Colonic mucosa (tissue), 4 donors: ENCODE measurements at regions not wholly inside any gene's neighbourhood (a gene's known extent, or its start where the extent isn't known, plus 50 kb on each side); places are given as distances from the start of the nearest gene placed in this dataset.
"Not testable (repeated sequence)": the region's sequence is repeated elsewhere in the genome, so short reads cannot be mapped to it uniquely, and the experiment has no call there.

Experiments
- DNase-seq: peaks from one replicate; pipeline ENCODE4 v3.0.0-alpha.2; 2020
- H3K27ac ChIP-seq: fragments of 200-600 bp; one replicate; pipeline ENCODE4 v1.8.0; 2021
- H3K27me3 ChIP-seq: fragments of 200-600 bp; one replicate; pipeline ENCODE4 v1.8.0; 2021
- H3K36me3 ChIP-seq: fragments of 200-600 bp; one replicate; pipeline ENCODE4 v1.8.0; 2021
- H3K4me1 ChIP-seq: fragments of 200-600 bp; one replicate; pipeline ENCODE4 v1.8.0; 2021; ENCODE audit warnings: mild to moderate bottlenecking
- H3K4me3 ChIP-seq: fragments of 200-600 bp; one replicate; pipeline ENCODE4 v1.8.0; 2021
- H3K9ac ChIP-seq, 2 donors: one replicate each; pipeline ENCODE4 v1.7.0; 2013; ENCODE audit warnings: control low read depth in 2 of 2, low read depth in 2 of 2, low read length in 2 of 2
- H3K9me3 ChIP-seq: fragments of 200-600 bp; one replicate; pipeline ENCODE4 v1.8.0; 2021
- intact Hi-C: fragments of 100-400 bp; cut with DNase I; formaldehyde crosslinking; loops from one replicate; pipeline ENCODE4 v1.14.1; 2022
- TF ChIP-seq, protein P1 (sequence below): fragments of 200-600 bp; IDR thresholded peaks from one replicate; pipeline ENCODE4 v1.8.0; 2022; ENCODE audit warnings: antibody characterized with exemption, mild to moderate bottlenecking
- donor health status: healthy.
- donor health status: DM: no; HTN: no; CAD: no.
- donor health status: DM: no; HTN: no; CAD: no.

DNA sequence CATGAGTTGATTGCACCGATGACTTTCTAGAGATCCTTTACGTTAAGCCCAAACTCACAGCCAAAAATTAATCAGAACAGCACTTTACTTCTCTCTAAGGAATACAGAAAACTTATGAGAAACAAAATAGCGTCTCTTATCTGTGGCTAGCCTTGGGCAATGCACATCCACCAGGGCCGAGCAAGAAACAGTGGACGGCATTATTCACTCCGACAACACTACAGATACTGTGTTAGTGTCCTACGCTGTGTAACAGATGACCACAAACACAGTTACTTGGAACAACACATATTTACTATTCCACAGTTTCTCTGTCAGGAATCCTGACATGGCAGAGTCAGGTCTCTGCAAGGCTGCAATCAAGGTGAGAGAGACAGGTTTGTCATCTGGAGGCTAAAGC lies 598.3 kb upstream of the ADARB2 start:
- Histone ChIP-seq H3K36me3 (no peaks in the 10 kb centered on the region), H3K4me3 (no peak overlapping the region), H3K9ac (no peak overlapping the region), H3K27ac (no peak overlapping the region), H3K9me3 (no peaks in the 10 kb centered on the region), H3K27me3 (no peaks in the 10 kb centered on the region), H3K4me1 (no peaks in the 10 kb centered on the region)
- TF ChIP-seq, protein P1, sequence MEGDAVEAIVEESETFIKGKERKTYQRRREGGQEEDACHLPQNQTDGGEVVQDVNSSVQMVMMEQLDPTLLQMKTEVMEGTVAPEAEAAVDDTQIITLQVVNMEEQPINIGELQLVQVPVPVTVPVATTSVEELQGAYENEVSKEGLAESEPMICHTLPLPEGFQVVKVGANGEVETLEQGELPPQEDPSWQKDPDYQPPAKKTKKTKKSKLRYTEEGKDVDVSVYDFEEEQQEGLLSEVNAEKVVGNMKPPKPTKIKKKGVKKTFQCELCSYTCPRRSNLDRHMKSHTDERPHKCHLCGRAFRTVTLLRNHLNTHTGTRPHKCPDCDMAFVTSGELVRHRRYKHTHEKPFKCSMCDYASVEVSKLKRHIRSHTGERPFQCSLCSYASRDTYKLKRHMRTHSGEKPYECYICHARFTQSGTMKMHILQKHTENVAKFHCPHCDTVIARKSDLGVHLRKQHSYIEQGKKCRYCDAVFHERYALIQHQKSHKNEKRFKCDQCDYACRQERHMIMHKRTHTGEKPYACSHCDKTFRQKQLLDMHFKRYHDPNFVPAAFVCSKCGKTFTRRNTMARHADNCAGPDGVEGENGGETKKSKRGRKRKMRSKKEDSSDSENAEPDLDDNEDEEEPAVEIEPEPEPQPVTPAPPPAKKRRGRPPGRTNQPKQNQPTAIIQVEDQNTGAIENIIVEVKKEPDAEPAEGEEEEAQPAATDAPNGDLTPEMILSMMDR = no peak
- intact Hi-C loops = no loop called here
- DNase-seq = no peak

DNA sequence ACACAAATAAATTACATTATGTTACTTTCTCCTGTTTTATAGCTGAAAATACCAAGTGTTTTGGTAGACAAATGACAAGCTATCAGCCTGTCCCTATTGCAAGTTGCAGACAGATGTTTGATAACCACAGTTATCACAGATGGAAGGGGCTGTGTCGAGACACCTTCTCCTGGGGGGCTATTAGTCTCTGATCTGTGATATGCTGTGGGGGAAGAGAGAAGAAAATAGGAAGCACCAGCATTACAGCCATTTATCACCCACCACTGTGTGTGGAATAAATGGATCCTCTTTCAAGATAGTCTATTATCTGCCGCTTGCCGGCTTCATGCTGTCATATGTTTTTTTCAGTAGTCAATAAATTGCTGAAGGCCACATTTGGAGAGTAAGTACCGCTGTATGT lies 597.2 kb upstream of the ADARB2 start:
- H3K27ac ChIP-seq = no peak overlapping the region
- no peak for DNase-seq
- no peaks in the 10 kb centered on the region for H3K9me3 ChIP-seq
- no peaks in the 10 kb centered on the region for H3K36me3 ChIP-seq
- no peak overlapping the region for H3K9ac ChIP-seq
- H3K27me3 ChIP-seq = no peaks in the 10 kb centered on the region
- H3K4me3 ChIP-seq = no peak overlapping the region
- intact Hi-C loops = no loop called here
- TF ChIP-seq, protein P1 = no peak
- H3K4me1 ChIP-seq = no peaks in the 10 kb centered on the region

- no peak overlapping the region for H3K9ac ChIP-seq
- H3K4me3 ChIP-seq = no peak overlapping the region
- H3K27ac ChIP-seq = no peak overlapping the region
- H3K27me3 ChIP-seq = no peaks in the 10 kb centered on the region
- no peaks in the 10 kb centered on the region for H3K9me3 ChIP-seq
- H3K36me3 ChIP-seq = no peaks in the 10 kb centered on the region
- no peaks in the 10 kb centered on the region for H3K4me1 ChIP-seq
- intact Hi-C loops = no loop called here
- TF ChIP-seq, protein P1 = no peak
- DNase-seq = no peak
Observed at GRCh38 chr10:2329082-2329481, 591.8 kb upstream of the ADARB2 start.

DNA sequence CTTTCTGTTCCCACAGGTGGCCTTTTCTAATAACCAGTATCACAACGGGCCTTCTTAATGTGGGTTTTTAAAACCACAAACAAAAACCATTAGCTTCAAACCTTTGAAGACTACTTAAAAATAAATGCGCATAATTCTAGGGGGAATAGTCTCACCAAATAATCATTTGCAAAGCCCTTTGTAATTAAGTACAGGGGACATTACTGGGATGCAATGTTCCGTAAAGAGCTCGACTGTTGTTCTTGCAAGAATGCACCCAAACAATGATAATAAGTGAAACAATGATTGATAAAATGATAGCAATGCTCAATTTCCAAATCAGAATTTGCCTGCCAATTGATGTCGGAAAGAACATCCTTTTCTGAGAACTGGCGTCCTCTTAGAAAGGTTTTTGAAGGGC lies 589.1 kb upstream of the ADARB2 start:
- no peak overlapping the region for H3K4me3 ChIP-seq
- intact Hi-C loops = no loop called here
- no peaks in the 10 kb centered on the region for H3K9me3 ChIP-seq
- TF ChIP-seq, protein P1 = no peak
- H3K9ac ChIP-seq = no peak overlapping the region
- no peaks in the 10 kb centered on the region for H3K36me3 ChIP-seq
- no peaks in the 10 kb centered on the region for H3K27me3 ChIP-seq
- DNase-seq = no peak
- H3K27ac ChIP-seq = no peak overlapping the region
- no peaks in the 10 kb centered on the region for H3K4me1 ChIP-seq

GRCh38 chr10:2315045-2315485 lies 577.7 kb upstream of the ADARB2 start:
- H3K9me3 ChIP-seq, H3K36me3 ChIP-seq, H3K27me3 ChIP-seq, H3K27ac ChIP-seq, H3K4me1 ChIP-seq, DNase-seq, H3K4me3 ChIP-seq, intact Hi-C loops, H3K9ac ChIP-seq: not testable (repeated sequence)

DNA sequence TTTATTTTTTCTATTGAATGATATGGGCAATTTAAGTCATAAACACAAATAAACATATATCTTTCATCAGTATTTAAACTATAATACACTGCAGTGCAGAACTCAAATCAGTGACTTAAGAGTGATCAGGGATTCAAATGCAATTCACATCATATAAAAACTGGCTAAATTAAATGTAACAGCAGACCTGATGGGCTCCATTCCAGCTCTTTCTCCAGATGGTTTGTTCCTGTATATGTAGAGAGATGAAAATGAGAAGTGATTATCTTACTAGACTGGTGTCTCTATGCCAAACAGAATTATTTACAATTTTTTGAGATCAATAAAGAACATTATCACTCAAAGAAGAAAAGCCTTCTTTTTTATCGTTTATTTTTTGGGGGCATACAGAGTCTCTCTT lies 568.8 kb upstream of the ADARB2 start:
- Histone ChIP-seq H3K36me3 (no peaks in the 10 kb centered on the region), H3K27ac (no peak overlapping the region), H3K4me3 (no peak overlapping the region), H3K9me3 (no peaks in the 10 kb centered on the region), H3K27me3 (no peaks in the 10 kb centered on the region), H3K4me1 (no peaks in the 10 kb centered on the region), H3K9ac (no peak overlapping the region)
- TF ChIP-seq, protein P1 = no peak
- intact Hi-C loops = no loop called here
- DNase-seq = no peak
